Astrocyte of the spinal cord (primary cell): ENCODE measurements at regions not wholly inside any gene's neighbourhood (a gene's known extent, or its start where the extent isn't known, plus 50 kb on each side); places are given as distances from the start of the nearest gene placed in this dataset.

Experiments
- DNase-seq: peaks from one replicate; pipeline ENCODE4 v3.0.0; 2011; ENCODE audit warnings: low read depth, low spot score
- H3K4me3 ChIP-seq: 2 replicates; pipeline ENCODE4 v1.5.1; 2011; ENCODE audit warnings: low read depth, mild to moderate bottlenecking, low read length, moderate library complexity
- CTCF ChIP-seq: IDR thresholded peaks from 2 replicates; pipeline ENCODE4 v1.5.1; 2012; ENCODE audit warnings: low read depth, mild to moderate bottlenecking, low read length, inconsistent platforms
- in situ Hi-C: cut with HindIII; loops from 2 replicates; pipeline ENCODE4 v1.10.0; 2017; ENCODE audit warnings: low sequenced_read_pairs

DNA sequence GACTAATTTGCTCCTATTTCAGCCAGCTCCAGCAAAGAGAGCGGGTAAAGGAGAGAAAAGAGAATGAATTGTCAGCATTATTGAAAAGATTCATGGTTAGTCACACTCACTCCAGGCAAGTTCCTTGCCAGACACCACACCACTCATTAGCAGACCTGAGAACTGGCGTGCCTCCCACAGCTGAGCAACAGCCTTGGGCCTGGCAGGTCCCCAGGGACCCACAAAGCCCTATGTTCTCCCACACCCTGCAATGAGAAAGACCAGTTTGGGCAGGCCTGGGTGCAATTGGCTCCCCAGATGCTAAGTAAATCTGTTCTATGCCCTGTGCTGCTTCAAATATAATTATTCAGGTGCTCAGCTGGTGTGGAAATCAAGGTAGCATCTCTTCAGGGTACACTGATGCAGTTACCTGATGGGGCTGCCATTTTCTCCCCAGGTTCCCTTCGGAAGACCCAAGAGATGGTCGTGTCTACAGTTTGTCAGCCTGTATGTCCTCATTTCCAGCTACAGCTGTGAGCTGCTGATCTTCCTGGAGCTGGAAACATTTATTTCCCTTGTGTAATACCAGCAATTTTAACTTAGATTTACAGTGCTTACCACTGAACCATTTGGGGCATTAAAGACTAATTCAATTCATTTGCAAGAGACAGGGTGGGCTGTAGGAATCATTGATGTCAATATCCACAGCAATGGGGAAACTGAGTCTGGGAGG is 405.0 kb downstream of the COG6 start:
- TF ChIP-seq CTCF, result no peak
- no peak overlapping the region for H3K4me3 ChIP-seq
- in situ Hi-C loops, result no loop called here
- peak; percentile 79 for DNase-seq

GRCh38 chr13:40061466-40062450 is 406.3 kb downstream of the COG6 start:
- no peak overlapping the region for H3K4me3 ChIP-seq
- DNase-seq, result no peak
- no peak for TF ChIP-seq CTCF
- in situ Hi-C loops, result no loop called here

GRCh38 chr13:40063278-40063698 is 407.8 kb downstream of the COG6 start:
- no peak for DNase-seq
- no peak for TF ChIP-seq CTCF
- in situ Hi-C loops, result no loop called here
- H3K4me3 ChIP-seq, result no peak overlapping the region

DNA sequence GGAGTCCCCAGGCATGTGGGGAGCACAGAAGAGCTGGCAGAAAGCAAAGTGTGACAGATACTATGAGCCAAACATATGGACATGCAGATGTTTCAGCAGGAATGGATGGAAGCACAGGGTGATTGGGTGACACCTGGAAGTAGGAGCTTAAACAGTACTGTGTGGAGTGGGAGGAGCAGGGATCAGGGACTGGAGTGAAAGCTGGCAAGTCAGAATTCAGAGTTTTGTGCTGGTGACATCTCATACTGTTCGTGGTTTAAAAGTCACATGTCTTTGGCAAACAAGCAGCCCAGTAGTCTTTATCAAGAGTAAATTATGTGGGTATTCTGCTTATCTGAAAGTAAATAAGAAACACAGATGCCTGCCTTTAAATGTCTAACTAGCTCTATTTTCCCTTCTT is 408.2 kb downstream of the COG6 start:
- DNase-seq, result no peak
- H3K4me3 ChIP-seq, result no peak overlapping the region
- in situ Hi-C loops, result no loop called here
- no peak for TF ChIP-seq CTCF

- TF ChIP-seq CTCF, result no peak
- H3K4me3 ChIP-seq, result no peak overlapping the region
- DNase-seq, result peak; percentile 66
- in situ Hi-C loops, result no loop called here
Observed at GRCh38 chr13:40064154-40065097, 409.0 kb downstream of the COG6 start.
